Brain microvascular endothelial cell (primary cell): ENCODE measurements at regions not wholly inside any gene's neighbourhood (a gene's known extent, or its start where the extent isn't known, plus 50 kb on each side); places are given as distances from the start of the nearest gene placed in this dataset.

Source experiments
- DNase-seq: peaks from one replicate; pipeline ENCODE4 v3.0.0-alpha.2; 2020
- H3K27ac ChIP-seq: fragments of 250-450 bp; sonication (Bioruptor Pico); 2 replicates; pipeline ENCODE4 v1.5.1; 2020; ENCODE audit warnings: mild to moderate bottlenecking, moderate library complexity
- H3K27me3 ChIP-seq: fragments of 250-450 bp; sonication (Bioruptor Pico); replicated peaks from 2 replicates; pipeline ENCODE4 v1.5.1; 2020; ENCODE audit warnings: mild to moderate bottlenecking
- H3K36me3 ChIP-seq: fragments of 250-450 bp; sonication (Bioruptor Pico); replicated peaks from 2 replicates; pipeline ENCODE4 v1.5.1; 2020; ENCODE audit warnings: mild to moderate bottlenecking
- H3K4me3 ChIP-seq: 2 replicates; pipeline ENCODE4 v1.5.1; 2011; ENCODE audit warnings: low read depth, mild to moderate bottlenecking, control low read depth, low read length, moderate library complexity
- CTCF ChIP-seq: IDR thresholded peaks from 2 replicates; pipeline ENCODE4 v1.5.1; 2011; ENCODE audit warnings: low read depth, mild to moderate bottlenecking, moderate library complexity, low read length, control low read depth, inconsistent platforms; ENCODE audit errors: missing control alignments
- in situ Hi-C: cut with HindIII; loops from 2 replicates; pipeline ENCODE4 v1.10.0; 2017; ENCODE audit warnings: low sequenced_read_pairs, low pct_ligation_motif_present

GRCh38 chr18:30500240-30500945 lies 542.1 kb downstream of the DSC3 start:
- in situ Hi-C loops: no loop called here
- H3K27me3 ChIP-seq: no peaks in the 10 kb centered on the region
- H3K4me3 ChIP-seq: no peak overlapping the region
- TF ChIP-seq CTCF: no peak
- H3K27ac ChIP-seq: no peak overlapping the region
- H3K36me3 ChIP-seq: no peaks in the 10 kb centered on the region
- DNase-seq: no peak

- DNase-seq: no peak
These were observed 542.8 kb downstream of the DSC3 start for GRCh38 chr18:30499721-30500120.

GRCh38 chr18:30492552-30493129 lies 549.9 kb downstream of the DSC3 start:
- in situ Hi-C loops: no loop called here

More at GRCh38 chr18:30499721-30500120, 542.8 kb downstream of the DSC3 start:
- H3K27ac ChIP-seq: no peak overlapping the region
- H3K27me3 ChIP-seq: no peaks in the 10 kb centered on the region
- in situ Hi-C loops: no loop called here
- no peak for TF ChIP-seq CTCF
- no peak overlapping the region for H3K4me3 ChIP-seq
- no peaks in the 10 kb centered on the region for H3K36me3 ChIP-seq

GRCh38 chr18:30491815-30492551 lies 550.6 kb downstream of the DSC3 start:
- no peak overlapping the region for H3K27ac ChIP-seq
- TF ChIP-seq CTCF: no peak
- no peak overlapping the region for H3K4me3 ChIP-seq
- no peak for DNase-seq
- in situ Hi-C loops: no loop called here
- H3K27me3 ChIP-seq: no peaks in the 10 kb centered on the region
- no peaks in the 10 kb centered on the region for H3K36me3 ChIP-seq

More at GRCh38 chr18:30492552-30493129, 549.9 kb downstream of the DSC3 start:
- no peak overlapping the region for H3K27ac ChIP-seq
- no peaks in the 10 kb centered on the region for H3K27me3 ChIP-seq
- no peaks in the 10 kb centered on the region for H3K36me3 ChIP-seq
- TF ChIP-seq CTCF: no peak
- no peak for DNase-seq
- no peak overlapping the region for H3K4me3 ChIP-seq

- Histone ChIP-seq H3K36me3 (no peaks in the 10 kb centered on the region), H3K27ac (no peak overlapping the region), H3K27me3 (no peaks in the 10 kb centered on the region), H3K4me3 (no peak overlapping the region)
- TF ChIP-seq CTCF: no peak
- DNase-seq: no peak
- in situ Hi-C loops: no loop called here
These were observed 552.5 kb downstream of the DSC3 start for GRCh38 chr18:30489890-30490643.
